ENCODE measurements at regions not wholly inside any gene's neighbourhood (a gene's known extent, or its start where the extent isn't known, plus 50 kb on each side); places are given as distances from the start of the nearest gene placed in this dataset.
"Not testable (repeated sequence)": the region's sequence is repeated elsewhere in the genome, so short reads cannot be mapped to it uniquely, and the experiment has no call there.

DNA sequence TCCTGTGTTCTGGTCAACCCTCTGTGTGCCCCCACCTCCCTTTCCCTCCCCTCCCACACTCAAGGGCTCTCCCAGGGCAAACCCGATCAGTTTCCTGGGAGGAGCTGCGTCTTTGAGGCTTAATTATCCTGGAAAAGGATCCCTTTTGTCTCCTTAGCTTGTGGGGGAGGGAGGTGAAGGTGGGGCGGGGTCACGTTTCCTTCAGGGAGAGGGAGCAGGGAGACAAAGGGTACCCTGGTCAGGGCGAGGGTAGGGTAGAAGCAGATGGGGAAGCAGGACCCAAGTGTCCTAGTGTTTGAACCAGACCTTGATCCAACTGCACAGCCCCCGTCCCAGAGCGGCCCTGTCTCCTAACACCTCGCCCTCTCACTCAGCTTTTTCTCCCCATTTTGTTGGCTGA lies 90.1 kb downstream of the HIF1AN start:
- H3K4me3 ChIP-seq (ENCODE audit: low read depth, low read length), result no peak overlapping the region
- TF ChIP-seq, protein P1, sequence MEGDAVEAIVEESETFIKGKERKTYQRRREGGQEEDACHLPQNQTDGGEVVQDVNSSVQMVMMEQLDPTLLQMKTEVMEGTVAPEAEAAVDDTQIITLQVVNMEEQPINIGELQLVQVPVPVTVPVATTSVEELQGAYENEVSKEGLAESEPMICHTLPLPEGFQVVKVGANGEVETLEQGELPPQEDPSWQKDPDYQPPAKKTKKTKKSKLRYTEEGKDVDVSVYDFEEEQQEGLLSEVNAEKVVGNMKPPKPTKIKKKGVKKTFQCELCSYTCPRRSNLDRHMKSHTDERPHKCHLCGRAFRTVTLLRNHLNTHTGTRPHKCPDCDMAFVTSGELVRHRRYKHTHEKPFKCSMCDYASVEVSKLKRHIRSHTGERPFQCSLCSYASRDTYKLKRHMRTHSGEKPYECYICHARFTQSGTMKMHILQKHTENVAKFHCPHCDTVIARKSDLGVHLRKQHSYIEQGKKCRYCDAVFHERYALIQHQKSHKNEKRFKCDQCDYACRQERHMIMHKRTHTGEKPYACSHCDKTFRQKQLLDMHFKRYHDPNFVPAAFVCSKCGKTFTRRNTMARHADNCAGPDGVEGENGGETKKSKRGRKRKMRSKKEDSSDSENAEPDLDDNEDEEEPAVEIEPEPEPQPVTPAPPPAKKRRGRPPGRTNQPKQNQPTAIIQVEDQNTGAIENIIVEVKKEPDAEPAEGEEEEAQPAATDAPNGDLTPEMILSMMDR (IDR thresholded peaks at IDR 0.05; ENCODE audit: low read depth, low read length), result no peak

DNA sequence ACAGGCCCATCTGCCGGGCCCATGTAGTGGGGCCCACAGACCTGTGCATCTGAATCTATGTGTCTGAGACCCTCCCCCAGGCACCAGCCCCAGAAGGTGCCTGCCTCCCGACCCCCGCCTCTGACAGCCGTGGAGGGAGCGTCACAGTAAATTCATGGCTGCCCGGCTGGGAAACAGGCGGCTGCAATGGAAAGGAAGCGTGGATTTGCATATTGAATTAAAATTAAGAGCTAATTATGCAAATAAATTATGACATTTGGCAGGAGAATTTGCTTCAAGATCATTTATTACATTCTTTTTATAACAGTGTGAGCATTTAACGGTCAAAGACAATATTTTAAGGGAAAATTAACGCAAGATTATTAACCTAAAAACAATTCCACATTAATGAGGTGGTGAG lies 92.3 kb downstream of the HIF1AN start:
- TF ChIP-seq, protein P1 (IDR thresholded peaks at IDR 0.05; ENCODE audit: low read depth, low read length), result no peak
- no peak overlapping the region for H3K4me3 ChIP-seq (ENCODE audit: low read depth, low read length)

GRCh38 chr10:100631192-100631591 lies 95.4 kb downstream of the HIF1AN start:
- TF ChIP-seq, protein P1 (IDR thresholded peaks at IDR 0.05; ENCODE audit: low read depth, low read length), result no peak
- H3K4me3 ChIP-seq (ENCODE audit: low read depth, low read length), result no peak overlapping the region

DNA sequence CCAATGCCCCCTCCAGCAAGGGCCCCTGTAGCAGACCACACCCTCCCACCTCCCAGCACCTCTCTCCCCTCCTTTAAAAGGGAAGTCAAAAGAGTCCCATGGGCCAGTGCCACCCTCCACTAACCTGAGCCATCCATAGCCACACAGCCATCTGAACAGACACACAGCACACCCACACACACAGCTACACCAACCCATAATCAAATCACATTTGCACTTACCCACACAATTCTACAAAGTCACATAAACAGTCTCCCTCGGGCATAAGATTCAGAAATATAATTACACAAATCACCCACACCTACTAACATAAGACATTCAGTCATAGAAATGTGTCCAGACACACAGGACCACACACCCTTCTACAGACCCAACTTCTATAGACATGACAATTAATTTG lies 96.3 kb downstream of the HIF1AN start:
- TF ChIP-seq, protein P1 (IDR thresholded peaks at IDR 0.05; ENCODE audit: low read depth, low read length), result no peak
- no peak overlapping the region for H3K4me3 ChIP-seq (ENCODE audit: low read depth, low read length)

- TF ChIP-seq, protein P1 (IDR thresholded peaks at IDR 0.05; ENCODE audit: low read depth, low read length), result no peak
- H3K4me3 ChIP-seq (ENCODE audit: low read depth, low read length), result no peak overlapping the region
These were observed 98.3 kb downstream of the HIF1AN start for GRCh38 chr10:100634034-100634433.

DNA sequence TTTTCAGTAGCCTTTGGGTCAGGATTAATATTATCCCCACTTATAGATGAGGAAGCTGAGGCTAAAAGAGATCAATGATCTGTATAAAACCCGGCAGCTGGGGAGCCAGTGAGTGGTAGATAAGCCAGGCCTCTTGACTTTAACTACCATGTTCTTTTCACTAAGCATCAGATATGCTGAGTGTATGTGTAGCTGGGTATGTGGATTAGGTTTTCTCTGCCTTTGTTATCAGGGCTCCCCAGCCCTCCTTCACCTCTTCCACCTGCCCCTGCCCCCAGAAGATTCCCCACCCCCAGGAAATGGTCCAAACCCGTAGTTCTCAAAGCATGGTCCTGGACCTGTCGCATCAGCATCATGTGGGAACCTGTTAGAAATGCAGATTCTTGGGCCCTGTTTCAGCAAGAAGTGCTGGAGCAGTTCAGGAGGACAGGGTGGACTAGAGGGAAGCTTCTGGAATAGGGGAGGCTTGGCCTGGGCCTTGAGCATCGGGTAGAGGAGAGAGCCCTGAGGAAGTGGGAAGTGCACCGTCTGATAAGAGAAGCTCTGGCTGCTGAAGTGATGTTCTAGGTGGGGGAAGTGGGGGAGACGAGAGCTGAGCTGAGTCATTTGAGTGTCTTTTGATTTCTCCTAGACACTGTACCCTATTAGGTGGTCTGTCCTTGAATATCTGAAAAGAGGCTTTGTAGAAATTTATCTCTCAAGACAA lies 101.3 kb downstream of the HIF1AN start:
- H3K4me3 ChIP-seq (ENCODE audit: low read depth, low read length), result no peak overlapping the region
- TF ChIP-seq, protein P1 (IDR thresholded peaks at IDR 0.05; ENCODE audit: low read depth, low read length), result no peak

DNA sequence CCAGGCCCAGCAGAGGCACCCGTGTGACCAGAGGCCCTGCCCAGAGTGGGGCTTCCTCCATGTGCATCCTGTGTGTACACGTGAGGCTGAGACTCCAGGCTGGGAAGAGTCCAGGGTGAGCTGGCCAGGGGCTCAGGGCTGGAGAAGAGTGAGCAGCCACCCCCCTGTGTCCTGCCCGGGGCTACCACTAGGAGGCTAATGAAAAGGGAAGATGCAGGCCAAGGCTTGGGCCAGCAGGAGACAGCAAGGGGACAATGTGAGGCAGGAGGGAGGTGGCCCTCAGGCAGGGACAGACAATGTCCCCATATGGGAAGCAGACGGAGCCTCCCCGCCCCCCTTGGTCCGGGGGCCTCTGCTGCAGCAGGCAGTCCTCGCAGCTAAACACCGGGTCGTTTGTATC lies 102.0 kb downstream of the HIF1AN start:
- TF ChIP-seq, protein P1 (IDR thresholded peaks at IDR 0.05; ENCODE audit: low read depth, low read length), result 0 out of 2 replicates have a peak, but pooled peaks have one; percentile 14

GRCh38 chr10:100638969-100639368 lies 103.2 kb downstream of the HIF1AN start:
- not testable (repeated sequence) for H3K4me3 ChIP-seq (ENCODE audit: low read depth, low read length)

More for the DNA sequence above, 102.0 kb downstream of the HIF1AN start:
- H3K4me3 ChIP-seq (ENCODE audit: low read depth, low read length), result no peak overlapping the region

Measured in WI38 (cell line).